Hematopoietic multipotent progenitor cell treated with erythropoietin and hydrocortisone succinate and interleukin-3 and kit ligand, for 6 days (in vitro differentiated cells): ENCODE measurements at regions not wholly inside any gene's neighbourhood (a gene's known extent, or its start where the extent isn't known, plus 50 kb on each side); places are given as distances from the start of the nearest gene placed in this dataset.

ENCODE experiments used
- DNase-seq: peaks from one replicate; pipeline ENCODE4 v3.0.0-alpha.2; 2015

DNA sequence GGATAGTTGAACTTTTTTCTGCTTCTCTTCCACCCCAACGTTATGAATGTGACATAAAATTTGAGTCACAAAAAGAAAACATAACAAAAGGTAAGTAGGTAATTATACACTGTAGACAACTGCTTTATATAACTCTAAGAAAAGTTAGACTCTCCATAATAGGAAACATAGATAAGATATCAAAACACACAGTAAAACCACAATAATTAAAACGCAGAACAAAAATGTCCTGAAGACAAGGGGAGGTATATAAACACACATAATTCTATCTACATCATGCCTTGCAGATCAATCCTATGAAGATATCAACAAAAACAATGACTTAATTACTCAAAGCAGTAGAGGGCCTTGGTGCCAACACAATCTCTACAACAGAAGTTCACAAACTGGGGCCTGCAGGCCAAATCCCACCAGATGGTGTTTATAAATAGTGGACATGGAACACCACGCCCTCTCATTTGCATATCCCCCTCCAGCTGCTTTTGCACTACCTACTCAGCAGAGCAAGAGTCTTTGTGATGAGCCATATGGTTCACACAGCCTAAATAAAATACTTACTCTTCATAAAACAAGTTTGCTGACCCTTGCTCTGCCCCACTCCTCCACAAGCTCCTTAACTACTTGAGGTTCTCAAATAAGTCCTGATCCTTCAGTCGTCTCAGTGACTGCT lies 254.7 kb downstream of the KLF12 start:
- peak; percentile 5 for DNase-seq

DNA sequence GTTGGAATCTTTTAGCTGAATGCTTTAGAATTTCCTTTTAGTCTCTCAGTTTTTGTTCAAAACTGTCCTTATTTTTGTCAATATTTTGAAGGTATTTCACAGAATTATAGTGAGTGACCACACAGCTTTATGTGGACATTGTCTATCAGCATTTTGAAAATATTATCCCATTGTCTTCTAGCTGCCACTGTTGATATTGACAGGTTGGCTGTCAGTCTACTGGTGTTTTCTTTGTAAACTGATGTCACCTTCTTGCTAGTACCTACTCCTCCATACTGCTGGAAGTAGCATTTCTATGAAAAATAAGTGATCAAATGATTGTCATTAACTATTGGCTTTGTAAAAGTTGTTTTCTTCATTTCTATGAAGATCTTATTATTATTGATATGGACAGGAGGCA lies 256.8 kb downstream of the KLF12 start:
- DNase-seq, result no peak

DNA sequence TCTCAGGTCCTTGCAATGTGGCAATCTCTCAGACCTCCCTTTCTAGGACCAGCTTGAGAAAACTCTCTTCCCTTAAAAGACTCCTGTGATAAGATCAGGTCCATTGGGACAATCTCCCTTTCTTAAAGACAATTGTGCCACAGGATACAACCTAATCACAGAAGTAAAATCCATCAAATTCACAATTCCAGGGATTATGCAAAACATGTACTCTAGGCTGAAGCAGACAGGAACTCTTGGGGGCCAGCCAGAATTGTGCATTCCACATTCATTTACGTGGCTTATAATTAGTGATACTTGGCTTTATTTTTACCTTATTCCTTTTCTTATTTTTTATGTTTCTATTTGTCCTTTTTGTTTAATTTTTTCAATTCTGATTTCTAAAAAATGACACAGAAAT lies 257.9 kb downstream of the KLF12 start:
- no peak for DNase-seq

DNA sequence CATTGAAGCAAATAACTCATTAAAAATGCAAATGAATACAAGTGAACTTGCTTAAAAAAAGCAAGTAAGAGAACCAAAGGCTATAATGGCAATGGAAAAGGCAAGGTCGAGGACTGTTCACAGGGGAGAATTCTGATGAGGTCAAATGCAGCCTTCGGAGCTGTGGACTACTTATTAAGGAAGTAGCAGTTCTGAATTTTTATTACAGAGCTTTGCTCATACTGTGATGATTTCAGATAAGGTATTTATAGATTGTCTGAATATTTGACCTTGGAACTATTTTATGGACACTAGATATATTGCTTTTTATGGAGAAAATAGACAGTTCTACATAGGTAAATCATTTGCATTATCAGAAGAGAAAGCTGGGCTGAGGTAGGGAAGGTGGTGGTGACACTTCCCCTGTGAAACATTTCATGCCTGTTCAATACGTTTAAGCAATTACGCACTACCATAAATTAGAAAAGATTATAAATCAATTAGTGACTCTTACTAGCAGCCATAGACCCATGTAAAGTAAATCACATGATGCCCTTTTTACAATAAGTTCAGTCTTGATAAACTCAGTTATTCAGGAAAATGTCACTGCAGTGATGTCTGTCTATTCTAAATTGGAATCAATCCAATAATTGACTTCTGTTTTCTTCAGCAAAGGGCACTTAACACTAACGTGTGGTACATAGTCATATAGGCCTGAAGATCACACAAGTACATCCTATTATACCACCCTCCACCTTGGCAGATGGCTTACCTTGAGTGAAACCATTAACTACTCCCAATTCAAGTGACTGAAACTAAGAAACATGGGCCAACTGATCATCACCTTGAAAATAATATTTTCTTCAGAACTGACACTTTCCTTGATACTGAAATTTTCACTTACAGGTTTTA lies 260.0 kb downstream of the KLF12 start:
- peak; percentile 14 for DNase-seq

DNA sequence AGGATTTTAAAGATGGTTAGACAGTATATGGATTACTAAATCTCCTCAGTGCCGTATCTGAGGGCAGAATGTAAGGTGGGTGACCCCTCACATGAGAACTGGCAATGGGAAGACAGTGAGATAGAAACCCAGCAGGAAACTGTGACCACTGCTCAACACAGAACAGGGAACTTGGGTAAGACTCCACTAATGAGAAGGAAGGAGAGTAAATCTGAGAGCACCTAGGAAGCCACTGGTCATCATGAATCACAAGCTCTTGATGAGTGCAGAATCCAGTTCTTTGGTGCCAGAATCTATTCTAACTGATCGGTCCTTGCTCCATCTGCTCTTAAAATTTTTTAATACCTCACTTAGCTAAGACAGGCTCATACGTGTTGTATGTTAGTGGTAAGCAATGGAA lies 261.8 kb downstream of the KLF12 start:
- no peak for DNase-seq

DNA sequence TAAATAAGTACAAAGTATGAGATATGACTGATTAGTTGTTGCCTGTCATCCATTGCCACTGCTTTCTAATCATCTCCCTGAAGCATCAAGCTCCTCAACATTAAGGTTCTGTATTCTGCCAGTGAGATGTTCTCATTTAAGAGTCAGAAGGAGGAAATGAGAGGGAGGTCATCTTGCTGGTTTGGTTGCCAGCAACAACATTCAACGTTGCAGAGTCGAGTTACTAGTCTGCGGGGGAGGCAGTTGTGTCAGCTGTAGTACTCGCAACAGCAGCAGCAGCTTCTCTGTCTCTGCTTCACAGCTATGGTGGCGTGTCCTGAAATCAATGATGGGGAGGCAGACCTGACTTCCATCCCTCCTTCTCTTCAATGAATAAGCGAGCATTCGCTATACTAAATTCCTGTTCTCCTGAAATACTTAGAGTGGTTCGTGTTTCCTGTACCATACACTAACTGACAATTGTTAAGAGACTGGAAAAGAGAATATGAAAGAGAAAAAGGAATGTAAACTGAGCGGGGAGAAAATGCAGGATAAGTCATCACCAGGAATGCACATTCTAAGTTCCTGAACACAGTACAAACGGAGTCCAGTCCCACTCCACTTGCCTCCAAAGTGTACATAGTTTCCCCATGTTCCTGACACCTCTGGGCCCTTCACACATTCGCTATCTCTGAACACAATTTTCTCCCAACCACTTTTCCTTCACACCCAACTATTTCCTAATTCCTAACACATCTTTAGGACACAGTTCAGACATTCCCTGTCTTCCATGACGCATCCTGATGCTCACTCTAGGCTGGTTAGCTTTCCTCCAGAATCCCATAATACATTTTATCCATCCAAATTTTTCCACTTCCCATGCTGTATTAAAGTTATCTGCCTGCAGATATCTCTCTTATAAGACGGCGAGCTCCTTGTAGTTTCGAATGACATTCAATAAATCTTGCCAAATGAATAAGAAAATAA lies 263.0 kb downstream of the KLF12 start:
- no peak for DNase-seq

DNA sequence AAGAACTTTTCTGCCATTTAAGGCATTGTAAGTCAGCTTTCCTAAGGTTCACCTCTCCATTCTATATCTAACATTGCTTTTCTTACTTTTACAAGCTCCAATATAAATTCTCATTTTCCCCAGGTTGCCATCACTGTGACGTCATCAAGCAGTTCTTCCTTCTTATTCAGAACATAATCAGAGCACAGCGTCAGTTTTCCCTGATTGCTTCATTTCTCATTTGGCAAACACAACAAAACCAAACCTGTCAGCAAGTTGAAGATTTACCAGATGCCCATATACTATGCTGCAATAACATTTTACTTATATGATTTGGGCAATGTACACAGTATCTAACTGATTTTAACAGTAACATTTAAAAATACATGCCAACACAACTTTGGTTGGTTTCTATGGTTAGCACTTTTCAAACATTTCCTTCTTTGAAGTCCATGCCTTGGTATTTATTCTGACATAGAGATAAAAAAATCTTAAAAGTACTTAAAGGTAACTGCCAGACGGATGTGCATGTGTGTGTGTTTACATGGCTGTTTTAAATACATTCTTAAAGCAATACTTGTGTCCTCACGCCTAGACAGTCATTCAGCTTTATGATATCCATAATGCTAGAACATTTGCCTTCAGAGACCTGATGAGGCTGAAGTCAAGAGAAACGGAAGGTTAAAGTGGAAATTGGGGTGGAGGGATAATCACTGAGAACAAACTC lies 264.0 kb downstream of the KLF12 start:
- no peak for DNase-seq

DNA sequence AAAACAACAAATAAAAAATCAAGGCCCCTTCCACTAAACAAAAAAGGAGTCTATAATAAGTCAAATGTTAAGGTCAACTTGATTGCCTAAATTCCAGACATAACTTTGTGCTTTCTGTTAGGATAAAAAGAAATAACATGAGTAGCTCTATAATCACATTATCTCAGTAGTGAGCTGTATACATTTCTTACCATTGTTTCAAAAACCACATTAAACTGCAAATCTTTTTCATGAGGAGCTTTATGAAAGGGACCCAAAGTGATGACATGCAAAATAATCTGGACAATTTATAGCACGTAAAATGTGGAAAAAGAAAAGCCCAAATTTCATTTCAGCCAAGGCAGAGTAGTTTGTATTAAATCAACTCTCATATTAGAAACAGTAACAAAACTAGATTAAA lies 269.2 kb downstream of the KLF12 start:
- DNase-seq, result no peak

DNA sequence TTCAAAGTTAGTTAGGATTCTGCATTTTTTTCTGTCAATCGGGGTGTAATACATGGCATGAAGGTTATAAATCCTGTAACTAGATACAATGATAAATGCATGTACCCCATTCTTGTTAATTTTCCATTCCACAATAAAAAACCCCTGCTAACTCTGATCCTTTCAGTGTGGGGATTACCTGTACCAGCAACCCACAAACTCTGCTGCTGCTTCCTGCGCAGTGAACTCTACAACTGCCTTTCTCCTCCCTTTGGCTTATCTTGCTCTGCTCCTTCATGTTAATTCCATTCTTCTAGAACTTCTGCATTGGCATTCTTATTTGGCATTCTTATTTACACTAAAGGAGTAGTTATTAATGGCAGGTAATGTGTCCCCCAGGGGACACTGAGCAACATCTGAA lies 273.1 kb downstream of the KLF12 start:
- DNase-seq, result no peak

DNA sequence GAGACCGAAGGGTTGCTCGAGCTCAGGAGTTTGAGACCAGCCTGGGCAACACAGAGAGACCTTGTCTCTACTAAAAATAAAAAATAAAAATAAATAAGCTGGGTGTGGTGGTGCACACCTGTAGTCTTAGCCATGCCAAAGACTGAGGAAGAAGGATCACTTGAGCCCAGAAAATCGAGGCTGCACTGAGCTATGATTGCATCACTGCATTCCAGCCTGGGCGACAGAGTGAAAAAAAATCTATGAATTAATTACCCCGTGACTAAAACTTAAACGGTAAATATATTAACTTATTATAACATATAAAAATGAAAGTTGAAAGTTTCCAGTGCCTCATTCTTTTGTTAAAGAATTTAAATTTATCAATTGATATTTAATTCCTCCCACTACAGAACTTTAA lies 273.7 kb downstream of the KLF12 start:
- no peak for DNase-seq

DNA sequence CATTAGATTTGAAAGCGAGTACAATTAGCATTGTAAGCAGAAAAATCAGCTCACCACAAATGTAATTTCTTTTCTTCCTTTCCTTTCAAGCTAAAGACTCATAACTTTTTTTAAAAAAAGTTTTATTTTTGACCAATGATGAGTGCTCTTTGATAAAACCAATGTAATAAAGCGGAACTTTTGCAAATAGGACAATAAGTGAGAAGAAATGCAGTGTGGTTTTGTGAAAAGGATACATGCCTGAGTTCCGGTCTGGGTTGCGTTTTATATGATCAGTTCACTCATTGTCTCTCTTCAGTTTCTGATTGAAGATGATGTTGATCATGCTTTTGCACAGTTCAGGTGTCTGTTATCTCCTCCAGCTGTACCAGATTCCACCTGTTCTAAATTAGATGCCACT lies 274.4 kb downstream of the KLF12 start:
- no peak for DNase-seq

DNA sequence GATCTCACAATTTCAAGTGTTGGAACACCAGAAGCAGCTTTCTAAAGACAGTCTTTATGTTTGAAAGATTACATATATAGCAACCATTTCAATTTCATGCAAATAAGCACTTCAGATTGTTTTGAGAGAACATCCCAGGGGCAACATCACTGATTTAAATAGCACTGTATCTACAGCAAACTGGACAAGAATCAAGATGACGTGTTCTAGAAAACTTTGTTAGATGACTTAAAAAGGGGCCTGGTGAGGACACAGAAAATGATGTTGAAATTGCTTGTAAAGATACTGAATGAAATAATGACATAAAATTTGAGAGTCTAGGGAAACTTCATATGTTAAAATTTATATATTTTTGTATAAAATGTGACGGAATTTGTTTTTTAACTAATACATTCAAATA lies 277.1 kb downstream of the KLF12 start:
- no peak for DNase-seq

DNA sequence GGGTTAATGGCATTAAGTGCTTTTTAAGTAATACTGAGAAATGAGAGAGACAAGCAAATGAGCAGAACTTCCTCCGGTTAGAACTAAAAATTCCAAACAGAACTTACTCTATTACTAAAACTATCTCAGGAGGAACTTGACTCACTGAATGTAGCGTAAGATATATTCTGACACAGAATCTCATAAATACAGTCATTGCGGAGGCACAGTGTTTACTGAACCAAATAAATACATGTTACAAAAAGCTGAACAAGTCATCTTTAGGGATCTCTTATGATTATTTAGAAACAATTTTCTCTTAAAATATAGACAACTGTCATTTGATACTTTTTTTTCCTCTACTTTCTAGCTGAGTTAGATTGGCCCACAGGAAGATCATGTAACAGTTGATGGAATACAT lies 283.1 kb downstream of the KLF12 start:
- no peak for DNase-seq

DNA sequence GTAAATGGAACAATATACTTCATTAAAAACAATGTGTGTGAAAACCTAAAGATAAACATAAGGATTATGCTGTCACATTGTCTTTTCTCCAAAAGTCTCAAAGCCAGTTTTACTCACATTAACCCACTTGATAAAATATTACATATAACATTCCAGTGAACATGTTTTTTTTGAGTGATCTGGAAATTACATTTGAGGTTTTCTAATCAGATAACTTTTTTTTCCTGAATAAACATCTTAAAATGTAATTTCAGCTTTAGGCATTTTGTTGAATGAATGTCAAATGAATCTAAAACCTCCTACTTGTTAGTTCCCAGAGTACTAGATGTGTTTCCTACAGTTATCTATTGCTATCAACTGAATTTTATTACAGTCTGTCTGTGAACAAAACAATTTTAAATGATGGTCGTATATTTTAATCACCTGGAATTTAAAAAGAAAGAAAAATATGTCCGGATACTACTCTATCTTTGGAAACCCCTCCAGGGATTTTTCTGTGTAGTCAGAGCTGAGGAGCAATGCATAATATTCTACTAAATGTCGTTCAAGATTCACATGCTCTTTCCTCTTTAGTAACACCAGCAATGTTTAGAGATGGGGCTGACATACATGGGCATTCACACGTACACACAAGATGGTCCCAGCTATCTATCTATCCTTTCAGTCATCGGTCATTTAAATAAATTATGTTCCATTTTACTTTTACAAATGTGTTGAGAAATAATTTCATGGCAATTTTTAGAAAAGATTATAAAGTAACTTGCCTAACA lies 283.9 kb downstream of the KLF12 start:
- no peak for DNase-seq

DNA sequence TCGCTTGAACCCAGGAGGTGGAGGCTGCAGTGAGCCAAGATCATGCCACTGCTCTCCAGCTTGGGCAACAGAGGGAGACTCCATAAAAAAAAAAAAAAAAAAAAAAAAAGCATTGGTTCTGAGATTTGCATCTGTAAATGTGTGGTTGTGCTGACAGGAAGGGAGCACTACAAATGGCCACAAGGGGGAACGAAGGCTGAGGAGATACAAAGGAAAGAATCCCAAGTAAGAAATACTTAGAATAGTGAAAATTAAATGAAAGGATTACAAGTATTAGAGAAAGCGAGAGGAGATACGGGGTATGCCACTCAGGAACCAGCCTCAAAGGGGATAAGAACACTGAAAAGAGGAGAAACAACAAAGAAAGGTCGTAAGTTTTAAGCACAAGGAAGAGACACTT lies 284.9 kb downstream of the KLF12 start:
- DNase-seq, result peak; percentile 40

DNA sequence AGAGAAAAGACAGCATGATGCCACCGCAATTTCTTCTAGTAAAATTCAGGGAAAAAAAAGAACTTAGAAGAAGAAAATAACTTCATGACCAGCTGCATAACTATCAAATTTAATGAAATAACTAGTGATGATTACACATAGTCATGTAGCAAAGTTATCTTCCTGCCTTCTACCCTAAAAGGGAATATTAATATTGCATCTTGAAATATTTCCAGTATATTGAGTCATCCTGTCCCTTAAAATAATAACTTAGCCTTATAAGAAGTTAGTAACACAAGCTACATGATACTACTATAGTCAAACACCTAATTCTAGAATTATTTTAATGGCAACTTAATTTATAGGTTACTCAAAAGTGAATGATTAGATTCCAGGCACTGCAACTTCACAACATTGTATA lies 289.2 kb downstream of the KLF12 start:
- no peak for DNase-seq

DNA sequence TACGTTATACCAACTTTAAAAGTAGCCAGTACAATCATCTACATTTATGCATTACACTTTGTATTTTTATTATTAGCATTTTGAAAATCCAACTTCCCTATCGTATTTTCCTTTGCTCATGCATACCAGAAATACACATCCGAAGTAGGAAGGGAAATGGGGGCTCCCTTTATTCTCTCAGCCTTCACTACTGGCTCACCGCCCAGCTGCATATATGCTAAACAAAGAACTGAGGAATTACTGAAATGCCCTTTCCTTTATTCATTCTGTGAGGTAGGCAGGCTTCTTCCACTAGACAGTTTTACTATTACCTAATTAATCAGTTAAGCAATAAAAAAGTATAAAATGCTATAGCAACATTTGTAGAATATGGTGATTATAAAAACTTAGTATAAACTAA lies 291.6 kb downstream of the KLF12 start:
- no peak for DNase-seq

DNA sequence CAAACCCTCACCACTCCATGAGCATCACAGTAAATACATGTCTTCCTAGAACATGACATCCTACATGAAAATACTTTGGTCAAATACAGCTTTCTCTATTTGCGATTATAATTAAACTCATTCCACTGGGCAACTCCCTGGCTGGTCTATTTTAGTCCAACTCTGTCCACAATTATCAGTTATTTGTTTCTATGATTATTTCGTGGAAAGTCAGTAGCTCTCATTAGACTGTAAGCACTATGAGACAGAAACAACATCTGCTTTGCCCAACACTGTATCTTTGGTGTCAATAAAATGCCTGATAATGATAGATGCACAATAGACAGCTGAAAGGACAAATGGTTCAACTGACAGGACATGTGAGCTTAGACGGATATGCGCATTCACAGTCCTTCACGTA lies 292.0 kb downstream of the KLF12 start:
- DNase-seq, result no peak

DNA sequence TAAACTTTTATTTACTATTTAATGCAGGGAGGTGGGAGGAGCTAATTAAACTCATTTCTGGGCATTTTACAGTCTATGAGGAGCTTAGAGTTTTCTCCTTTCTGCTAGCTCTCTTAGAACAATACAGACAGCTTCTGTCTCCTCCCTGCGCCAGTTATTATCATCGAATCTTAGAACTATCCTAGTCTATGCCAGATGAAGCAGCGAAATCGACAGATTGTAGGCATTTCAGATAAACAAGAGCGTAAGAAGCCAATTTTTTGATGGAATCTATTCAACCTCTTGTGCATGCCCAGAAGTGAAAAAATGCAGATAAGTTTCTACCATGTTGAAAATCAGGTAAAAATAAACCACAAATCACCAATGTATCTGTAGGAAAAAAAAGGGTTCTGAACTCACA lies 297.1 kb downstream of the KLF12 start:
- no peak for DNase-seq

DNA sequence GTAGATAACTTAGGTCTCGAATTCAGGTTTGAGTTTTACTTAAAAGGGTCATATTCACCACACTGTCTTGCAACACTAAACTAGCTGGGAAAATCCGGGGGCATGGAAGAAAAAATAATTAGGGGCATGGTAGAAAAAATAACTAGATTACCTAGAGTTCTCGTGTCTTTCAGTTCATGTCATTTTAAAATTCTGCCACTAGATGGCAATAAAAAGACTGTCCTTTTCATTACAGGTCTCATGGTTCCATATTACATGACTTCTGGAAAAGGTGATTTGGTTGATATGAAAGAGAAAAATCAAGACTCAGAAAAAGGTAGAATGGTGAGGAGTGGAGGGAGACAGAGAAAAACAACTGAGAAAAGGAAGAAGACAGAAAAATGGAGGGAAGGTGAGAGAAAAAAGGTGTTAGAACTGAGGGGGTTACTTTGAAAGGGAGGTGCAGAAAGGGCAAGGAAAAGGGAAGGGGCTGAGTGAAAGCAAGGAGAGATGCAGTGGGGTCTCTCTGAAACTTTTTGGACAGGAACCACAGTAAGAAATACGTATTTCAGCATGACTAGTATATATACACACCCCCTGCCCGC lies 299.0 kb downstream of the KLF12 start:
- peak; percentile 75 for DNase-seq

DNA sequence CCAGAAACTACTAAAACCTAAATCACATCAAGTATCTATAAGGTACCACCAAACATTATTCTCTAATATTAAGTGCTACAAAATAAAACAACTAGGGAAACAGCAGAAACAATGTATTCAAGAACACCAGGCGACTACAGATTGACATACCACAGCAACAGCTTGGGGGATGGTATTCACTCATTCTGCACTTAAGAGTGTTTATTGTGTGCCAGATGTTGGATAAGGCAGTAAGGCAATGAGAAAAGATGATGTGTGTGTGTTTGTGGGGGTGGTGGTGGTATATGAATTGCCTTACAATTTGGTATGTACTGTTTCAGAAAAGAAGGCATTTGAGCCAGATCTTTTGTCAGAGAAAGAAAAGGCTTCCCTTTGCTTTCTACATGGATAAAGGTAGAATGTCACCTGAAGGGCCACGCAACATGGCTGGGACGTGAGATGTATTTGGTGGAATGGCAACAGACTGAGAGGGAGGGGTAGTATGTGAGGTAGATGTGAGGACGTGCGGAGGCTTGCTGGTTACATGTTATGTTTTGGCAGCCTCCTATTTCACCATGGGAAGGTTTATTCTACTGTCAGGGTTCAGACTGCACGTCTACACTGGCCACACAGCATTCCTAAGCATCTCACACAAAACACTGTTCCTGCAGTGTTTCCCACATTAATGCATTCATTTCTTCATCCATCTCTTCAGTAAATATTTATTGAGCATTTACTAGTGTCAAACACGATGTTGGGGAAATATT lies 300.7 kb downstream of the KLF12 start:
- DNase-seq, result no peak
